OCI-M1 (cell line): ENCODE measurements at regions not wholly inside any gene's neighbourhood (a gene's known extent, or its start where the extent isn't known, plus 50 kb on each side); places are given as distances from the start of the nearest gene placed in this dataset.

Source experiments
- DNase-seq: peaks from one replicate; lab custom pipeline; 2025; lab: John Stamatoyannopoulos, UW

- no peak for DNase-seq
These were observed 177.1 kb downstream of the MRPL14 start for GRCh38 chr6:43950051-43950605.

GRCh38 chr6:43949551-43949991 lies 177.7 kb downstream of the MRPL14 start:
- no peak for DNase-seq

GRCh38 chr6:43948527-43949485 lies 178.4 kb downstream of the MRPL14 start:
- DNase-seq: no peak

DNA sequence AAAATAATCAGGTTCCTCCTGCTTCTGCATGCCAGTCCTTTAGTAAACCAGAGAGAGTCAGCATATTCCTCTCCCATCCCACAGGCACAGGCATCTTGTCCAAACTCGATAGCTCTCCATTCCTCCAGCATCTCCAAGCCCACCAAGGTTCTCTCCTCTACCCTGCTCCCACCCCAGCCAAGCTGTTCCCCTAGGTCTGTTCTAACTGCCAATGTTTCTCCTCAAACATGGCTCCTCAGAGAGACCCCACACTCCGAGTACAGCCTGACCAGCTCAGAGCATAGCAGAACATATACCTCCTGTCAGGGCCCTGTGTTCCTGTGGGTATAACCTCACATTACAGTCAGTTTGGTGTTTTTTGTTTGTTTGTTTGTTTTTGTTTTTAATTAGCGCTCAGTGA lies 177.8 kb downstream of the VEGFA start:
- no peak for DNase-seq

DNA sequence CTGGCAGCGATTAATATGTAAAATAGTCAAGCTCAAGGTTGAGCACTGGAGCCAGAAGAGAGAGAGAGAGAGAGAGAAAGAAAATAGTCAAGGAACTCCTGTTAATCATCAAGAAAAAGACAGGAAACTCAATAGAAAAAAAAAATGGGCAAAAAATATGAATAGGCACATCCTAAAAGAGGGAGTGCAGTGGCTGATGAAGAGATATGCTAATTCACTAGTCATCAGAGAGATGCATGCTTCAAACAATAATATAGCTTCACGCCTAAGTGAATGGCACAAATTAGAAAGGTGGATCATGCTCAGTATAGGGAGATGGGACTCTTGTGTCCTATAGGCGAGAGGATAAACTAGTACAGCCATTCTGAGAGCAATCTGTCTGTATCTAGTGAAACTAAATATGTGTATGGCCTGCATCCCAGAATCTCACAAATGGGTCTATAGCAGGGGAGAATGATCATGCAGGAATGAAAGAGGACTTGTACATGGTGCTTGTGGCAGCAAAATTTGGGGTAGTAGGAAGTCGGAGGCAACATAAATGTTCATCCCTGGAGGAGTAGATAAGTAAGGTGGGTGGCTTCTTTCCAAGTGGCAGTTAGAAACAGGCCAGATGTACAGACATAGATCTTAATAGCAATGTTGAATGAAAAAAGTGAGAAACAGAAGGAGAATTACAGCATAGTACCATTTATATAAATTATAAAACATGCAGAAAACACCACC lies 176.8 kb downstream of the VEGFA start:
- peak; percentile 81 for DNase-seq

- peak; percentile 69 for DNase-seq
These were observed 175.7 kb downstream of the VEGFA start for GRCh38 chr6:43945768-43946080.

DNA sequence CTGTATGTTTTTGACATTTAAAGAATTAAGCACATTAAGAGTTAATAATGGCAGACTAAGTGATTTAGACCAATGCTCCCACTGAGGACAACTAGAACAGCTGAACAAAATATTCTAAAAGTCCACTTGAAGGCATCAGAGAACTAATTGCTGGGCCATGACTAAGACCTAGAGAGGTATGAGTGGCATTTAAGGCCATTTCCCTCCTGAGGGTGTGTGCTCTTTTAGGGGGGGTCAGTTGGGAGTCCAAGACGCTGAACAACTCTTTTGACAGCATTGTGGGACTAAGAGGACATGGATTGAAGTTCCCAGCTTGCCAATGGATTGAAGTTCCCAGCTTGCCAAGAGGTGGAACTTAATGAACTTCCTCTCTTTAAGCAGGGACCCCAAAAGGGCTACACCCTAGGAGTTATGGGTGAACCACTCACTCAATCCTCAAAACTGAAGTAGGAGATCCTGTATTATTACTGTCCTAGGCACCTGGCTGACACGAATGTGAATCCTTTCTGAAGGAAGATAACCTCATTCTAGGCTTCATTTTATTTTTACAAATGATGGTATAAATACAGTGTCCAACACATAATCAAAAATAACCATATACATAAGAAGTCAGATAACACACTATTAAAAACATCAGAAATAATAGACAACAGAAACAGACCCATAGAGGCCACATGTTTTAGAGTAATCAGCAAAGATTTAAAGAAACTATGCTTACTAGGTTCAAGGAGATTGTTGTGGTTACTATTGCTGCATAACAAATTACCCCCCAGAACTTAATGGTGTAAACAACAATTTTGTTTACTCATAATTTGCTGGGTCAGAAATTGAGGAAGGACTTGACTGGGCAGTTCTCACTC lies 175.1 kb downstream of the VEGFA start:
- peak; percentile 69 for DNase-seq

GRCh38 chr6:43943781-43944250 lies 173.8 kb downstream of the VEGFA start:
- DNase-seq: no peak

- no peak for DNase-seq
These were observed 173.2 kb downstream of the VEGFA start for GRCh38 chr6:43943099-43943766.

DNA sequence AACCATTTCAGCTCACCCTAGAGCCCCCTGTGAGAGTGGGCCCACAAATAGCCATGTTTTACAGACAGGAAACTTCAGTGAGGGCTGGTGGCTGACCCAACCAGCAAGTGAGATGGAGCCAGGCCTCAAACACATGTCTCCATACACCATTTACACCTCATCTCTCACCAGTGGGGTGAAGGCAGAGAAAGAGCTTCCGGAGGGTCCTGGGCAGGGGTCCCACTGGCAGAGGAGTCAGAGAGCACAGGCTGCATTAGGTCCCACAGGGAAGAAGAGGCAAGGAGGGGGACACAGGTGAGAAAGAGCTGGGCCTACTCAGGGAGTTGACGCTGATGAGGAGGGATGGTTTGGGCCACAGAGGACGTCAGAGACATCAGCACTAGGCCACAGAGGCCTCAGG lies 172.6 kb downstream of the VEGFA start:
- DNase-seq: no peak

DNA sequence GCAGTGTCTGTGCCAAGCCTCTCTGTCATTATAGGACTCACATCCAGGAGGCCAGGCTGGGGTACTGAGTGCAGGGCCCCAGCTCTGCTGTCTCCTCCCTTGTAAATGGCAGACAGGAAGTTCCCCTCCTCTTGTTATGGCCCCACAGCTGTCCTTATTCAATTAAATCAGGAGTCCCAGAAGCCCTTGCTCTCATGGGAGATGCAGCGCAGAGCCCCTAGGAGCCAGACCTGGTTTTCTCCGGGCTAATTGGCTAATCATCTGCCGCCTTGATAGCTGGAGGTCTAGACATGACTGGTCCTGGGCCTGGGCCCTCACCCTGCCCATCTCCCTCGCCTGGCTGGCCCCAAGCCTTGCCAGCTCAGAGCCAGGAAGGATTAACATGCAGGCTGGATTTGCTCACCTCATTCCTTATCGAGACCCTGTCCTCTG lies 172.0 kb downstream of the VEGFA start:
- DNase-seq: no peak

DNA sequence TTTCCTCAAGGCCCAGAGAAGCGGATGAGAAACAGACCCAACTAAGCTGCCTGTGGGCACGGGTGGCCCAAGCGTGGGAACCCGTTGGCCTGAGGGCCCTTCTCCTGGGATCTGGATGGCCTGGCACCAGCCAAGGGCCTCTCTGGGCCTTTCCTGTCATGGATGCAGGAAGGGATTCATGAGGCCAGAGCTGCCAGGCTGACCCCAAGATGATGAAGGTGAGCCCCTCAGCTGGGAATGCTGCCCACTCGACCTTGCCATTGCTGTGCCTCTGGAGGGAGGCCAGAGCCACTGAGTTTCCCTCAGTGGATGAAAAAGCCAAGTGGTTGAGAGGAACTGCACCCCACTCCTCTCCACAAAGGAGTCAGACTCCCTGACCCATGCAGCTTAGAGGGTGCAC lies 171.2 kb downstream of the VEGFA start:
- DNase-seq: no peak

- DNase-seq: no peak
These were observed 170.5 kb downstream of the VEGFA start for GRCh38 chr6:43940393-43941087.

DNA sequence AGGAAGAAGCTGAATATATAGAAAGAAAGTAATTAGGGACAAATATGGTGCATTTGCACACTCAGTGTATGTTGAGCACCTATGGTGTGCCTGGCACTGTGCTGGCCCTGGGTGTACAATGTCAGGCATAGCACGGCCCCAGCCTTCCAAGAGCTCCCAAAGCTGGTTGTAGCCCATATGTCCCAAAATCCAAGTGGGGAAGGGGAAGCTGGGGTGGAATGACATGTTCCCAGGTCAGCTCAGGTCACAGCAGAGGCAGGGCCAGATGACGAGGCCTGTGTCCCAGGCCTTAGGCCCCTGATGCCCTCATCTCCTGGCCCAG lies 170.0 kb downstream of the VEGFA start:
- no peak for DNase-seq

DNA sequence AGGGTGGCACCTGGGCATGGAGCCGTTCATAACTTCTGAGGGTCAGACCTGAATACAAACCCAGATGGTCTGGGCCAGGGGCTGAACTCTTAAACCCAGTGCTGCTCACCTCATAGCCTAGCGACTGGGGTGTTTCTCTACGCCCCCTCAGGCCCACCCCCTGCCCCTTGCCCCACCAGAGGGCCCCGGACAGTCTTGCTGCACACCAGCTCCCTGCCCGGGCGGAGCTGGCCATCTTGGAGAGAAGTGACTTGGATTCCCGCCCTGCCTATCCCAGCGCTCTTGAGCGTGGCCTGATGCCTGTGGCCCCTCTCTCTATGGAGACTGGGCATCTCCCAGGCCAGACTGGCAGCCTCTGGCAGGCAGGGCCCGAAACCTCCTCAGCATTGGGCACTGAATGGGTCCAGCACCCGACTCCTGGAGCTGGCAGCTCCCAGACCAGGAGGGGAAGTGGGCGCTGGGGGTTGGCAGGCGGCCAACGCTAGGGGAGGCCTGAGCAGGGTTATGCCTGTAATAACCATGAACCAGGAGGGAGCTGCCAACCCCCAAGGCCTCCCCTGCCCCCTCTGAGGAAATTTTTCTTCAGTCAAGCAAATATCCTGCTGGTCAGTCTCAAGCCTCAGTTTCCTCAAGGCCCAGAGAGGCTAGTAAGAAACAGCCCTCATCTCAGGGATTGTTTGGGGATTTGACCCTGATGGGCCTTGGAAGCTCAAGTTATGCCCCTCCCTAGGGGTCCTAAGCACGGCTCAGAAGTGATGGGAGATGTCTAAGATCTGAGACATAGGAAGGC lies 169.5 kb downstream of the VEGFA start:
- no peak for DNase-seq

GRCh38 chr6:43938178-43939105 lies 168.4 kb downstream of the VEGFA start:
- DNase-seq: peak; percentile 44

GRCh38 chr6:43937236-43938177 lies 167.5 kb downstream of the VEGFA start:
- peak; percentile 87 for DNase-seq

DNA sequence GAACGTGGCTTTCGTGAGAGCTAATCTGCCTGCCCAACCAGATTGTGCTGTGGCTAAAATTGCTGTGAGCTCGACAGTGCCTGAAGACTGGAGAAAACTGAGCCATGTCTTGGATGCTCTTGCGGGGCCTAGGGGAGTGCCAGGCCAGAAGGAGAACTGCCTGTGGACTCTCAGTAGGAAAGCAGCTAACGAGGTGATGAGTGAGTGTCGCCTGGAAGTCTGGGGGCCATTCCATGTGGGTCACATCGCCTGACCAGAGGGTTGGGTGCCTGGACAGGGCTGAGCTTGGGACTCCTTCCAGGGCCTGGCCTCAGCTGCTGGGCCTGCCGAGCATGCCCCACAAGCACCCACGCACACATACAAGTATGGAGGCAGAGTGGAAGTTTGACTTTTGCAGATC lies 166.5 kb downstream of the VEGFA start:
- DNase-seq: no peak
